GM18907 (cell line): ENCODE measurements at regions not wholly inside any gene's neighbourhood (a gene's known extent, or its start where the extent isn't known, plus 50 kb on each side); places are given as distances from the start of the nearest gene placed in this dataset.

Experiments used
- ATAC-seq: cut with Tn5 transposase; IDR thresholded peaks from one replicate; pipeline ENCODE4 v1.9.1; 2021; ENCODE audit warnings: mild to moderate bottlenecking, moderate library complexity; ENCODE audit not compliant: unreplicated experiment

DNA sequence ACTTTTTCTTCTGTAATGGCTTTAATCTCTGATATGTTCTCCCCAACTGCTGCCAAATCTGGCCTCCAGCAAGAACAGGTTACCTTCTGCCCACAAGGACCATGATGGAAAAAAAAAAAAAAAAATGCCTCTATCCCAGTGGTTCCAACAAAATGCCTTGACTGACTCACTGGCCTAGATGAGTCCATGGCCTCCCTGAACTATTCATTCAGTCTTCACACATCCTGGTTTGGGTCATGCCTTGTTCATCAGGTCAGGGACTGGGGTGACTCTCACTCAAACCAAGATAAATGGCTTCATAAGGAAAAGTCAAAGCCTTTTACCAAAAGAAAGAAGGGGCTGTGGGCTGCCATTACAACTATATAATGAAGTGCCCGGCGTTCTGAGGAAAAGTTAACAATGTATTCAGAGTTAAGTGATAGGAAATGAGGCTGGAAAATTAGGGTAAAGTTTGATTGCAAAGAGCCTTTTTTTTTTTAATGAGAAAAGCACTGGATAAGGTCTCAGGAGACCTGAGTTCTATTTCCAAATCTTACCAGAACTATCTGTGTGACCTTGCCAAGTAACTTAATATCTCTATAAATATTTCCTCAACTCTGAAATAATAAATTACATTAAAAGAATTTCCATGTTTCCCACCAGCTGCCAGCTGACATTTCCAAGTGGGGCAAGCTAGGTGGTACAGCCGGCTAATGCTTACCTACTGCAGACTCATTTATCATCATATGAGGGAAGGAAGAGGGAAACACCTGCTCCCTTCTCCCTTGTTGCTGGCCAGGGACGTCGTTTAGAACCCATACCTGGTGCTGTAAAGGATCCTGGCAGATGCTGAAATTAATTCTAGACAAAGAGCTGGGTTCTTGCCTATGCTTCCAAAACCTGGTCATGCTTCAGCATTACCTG, 380.0 kb upstream of the MARCKS start:
- ATAC-seq, result no peak

- ATAC-seq, result no peak
These were observed 376.5 kb upstream of the MARCKS start for GRCh38 chr6:113480616-113481015.

- no peak for ATAC-seq
These were observed 375.7 kb upstream of the MARCKS start for GRCh38 chr6:113481458-113481857.

- no peak for ATAC-seq
These were observed 375.2 kb upstream of the MARCKS start for GRCh38 chr6:113481910-113482309.

- ATAC-seq, result no peak
These were observed 374.4 kb upstream of the MARCKS start for GRCh38 chr6:113482771-113483170.

- no peak for ATAC-seq
These were observed 370.9 kb upstream of the MARCKS start for GRCh38 chr6:113486199-113486598.

DNA sequence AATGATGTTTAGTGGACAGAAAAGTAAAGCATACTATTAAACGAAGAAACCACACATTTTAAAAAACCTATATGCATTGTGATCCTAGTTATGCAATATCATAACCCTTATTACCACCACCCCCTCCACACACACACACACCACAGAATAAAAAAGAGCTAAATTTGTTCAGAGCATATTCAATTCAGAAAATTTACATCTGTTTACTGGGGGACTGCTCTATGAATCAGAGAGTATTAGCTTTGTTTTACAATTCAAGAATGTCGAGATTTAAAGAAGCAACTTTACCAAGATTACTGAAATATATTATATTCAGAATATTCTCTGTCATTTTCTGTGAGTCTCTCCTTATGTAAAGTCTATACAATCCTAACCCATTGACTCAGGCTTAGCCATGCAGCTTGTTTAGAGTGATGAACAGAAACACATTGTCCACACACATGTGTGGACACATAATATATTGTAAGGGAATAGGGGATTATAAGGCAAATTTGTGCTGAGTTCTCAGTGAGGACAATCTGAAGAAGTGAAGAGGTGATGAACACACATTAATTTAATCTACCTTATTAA, 369.6 kb upstream of the MARCKS start:
- no peak for ATAC-seq

DNA sequence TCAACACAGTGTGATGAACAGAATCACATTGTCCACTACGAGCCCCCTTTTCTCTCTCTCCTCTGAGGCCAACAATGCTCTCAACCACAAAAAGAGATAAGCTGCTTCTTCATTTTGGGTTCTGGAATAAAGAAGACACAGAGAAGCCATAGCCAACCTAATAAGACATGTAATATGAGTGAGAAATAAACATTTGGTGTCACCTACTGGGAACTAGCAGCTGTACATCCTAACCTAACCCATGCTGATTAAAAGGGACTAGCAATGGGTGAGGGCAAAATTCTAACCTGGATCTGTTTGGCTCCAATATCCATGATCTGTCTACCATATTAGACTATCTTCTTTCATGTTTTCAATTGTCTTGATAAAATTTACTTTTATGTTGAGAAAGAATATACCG, 369.1 kb upstream of the MARCKS start:
- no peak for ATAC-seq

DNA sequence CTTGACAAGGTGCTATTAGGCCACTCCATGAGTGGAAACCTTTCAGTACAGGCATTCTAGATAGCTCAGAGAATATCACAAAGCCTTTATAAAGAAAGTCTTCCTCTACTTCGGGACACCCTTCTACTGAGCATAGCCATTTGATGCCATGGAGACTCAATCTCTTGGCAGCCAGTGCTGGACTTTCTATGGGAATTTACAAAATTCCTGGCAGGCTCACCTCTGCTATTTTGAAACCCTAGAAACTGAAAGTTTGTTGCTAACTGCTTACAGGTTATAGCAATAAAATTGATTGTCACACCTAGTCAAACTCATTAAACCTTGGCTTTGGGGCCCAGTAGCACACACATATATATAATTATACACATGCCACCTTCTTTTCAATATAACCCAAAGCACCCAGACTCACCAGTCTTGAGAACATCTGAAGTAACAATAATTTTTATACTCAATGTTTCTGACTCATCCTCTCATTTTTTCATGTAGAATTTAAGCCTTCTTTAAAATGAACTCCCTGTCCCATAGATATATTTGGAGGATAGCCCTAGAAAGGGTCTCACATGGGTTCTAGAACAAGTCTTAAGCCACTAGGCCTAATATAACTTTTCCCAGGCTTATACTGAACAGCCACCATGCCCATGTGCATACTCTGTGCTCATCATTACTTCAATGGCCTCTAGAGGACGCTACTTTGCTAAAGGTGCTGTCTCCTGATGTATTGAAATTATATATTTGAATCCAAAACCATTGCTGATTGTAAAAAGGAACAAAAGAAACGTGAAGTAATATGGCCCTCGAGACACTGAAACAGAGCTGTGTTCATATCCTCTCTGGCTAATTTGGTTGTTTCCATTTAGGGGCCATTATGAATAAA, 368.1 kb upstream of the MARCKS start:
- ATAC-seq, result no peak

GRCh38 chr6:113489952-113490746, 367.0 kb upstream of the MARCKS start:
- no peak for ATAC-seq

DNA sequence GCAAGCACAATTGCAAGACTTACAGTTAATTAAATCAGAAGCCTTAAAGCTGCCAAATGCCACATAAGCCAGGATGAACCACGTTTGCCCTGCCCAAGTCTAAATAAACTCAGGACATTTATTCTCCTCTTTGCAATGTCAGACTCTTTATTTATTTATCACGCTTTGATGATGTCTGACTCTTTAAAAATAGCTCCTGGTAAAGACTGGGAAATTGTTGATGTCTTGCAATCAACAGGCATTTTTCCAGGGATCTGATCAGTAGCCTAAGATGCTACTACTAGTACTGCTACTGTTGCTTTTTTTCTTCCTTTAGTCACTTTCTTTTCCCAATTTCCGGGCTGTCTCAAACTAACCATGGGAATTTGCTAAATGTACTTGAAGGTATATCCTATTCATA, 365.8 kb upstream of the MARCKS start:
- no peak for ATAC-seq

- no peak for ATAC-seq
These were observed 363.2 kb upstream of the MARCKS start for GRCh38 chr6:113493991-113494390.

GRCh38 chr6:113495521-113495920, 361.6 kb upstream of the MARCKS start:
- no peak for ATAC-seq

- no peak for ATAC-seq
These were observed 361.0 kb upstream of the MARCKS start for GRCh38 chr6:113496166-113496565.

DNA sequence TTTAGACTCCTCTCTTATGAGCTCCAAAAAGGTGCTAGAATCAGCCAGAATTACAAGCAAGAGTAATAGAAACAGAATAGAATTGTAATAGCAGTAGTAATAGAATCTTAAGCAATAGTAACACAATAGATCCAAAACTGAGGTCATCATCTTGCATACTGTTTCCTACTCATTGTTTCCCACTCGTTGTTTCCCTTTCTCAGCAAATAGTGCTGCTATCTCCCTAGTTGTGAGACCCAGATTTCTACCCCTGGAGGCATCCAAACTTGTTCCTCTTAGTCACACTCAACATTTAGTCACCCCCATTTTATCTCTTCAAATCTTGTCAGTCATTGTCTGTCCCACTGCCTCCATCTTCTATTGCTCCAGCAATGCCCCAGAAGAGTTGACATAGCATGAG, 356.9 kb upstream of the MARCKS start:
- no peak for ATAC-seq

DNA sequence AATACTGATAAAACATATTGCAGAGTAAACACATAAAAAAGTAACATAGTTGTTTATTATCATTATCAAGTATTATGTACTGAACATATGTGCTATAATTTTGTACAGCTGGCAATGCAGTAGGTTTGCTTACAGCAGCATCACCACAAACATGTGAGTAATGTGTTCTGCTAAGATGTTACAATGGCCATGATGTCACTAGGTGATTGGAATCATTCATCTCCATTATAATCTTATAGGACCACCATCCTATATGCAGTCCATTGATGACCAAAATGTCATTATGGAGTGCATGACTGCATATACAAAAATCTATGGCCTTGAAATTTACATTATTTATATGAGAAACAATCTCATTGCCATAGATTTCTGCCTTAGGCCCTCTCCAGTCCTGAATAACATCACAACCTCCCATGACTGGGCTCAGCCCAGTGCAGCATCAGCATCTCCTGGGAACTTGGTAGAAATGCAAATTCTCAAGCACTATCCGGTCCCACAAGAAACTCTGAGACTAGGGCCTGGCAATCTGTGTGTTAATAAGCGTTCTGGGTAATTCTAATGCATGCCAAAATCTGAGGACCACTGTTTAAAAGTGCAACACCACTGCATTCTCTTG, 352.0 kb upstream of the MARCKS start:
- ATAC-seq, result no peak

DNA sequence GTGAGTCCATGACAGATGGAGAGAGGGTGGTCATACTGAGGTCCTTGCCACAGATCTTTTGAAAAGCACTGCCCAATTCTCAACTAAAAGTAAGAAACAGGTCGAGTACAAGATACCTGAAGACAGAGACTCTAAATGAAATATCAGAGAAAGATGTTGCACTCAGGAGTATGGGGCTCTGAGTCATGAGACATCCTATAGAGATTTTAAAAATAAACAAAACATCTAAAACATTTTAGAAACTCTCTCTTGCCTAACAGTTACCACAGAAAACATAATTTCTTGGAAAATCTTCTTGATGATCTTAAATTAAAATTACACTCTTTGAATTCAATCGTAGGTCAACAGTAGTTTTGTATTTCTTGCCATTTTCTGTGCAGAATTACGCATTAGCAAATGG, 348.9 kb upstream of the MARCKS start:
- no peak for ATAC-seq

DNA sequence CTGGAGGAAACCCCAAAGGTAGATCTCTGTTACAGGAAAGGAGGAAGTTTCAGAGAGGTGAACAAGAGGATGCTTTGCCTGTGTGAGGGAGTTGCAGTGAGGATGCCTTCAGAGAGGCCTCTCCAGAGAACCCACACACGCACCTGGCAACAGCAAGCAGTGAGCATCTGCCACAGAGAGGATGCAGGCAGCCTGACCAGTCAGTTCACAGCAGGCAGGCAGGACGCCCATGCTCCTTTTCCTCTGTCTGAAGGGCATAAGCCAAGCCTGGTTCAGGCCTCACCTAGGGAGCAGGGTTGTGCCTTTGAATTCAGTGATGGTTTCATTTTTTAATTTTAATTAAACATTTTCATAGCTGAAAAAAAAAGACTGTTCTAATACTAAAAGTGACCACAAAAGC, 346.0 kb upstream of the MARCKS start:
- ATAC-seq, result no peak

DNA sequence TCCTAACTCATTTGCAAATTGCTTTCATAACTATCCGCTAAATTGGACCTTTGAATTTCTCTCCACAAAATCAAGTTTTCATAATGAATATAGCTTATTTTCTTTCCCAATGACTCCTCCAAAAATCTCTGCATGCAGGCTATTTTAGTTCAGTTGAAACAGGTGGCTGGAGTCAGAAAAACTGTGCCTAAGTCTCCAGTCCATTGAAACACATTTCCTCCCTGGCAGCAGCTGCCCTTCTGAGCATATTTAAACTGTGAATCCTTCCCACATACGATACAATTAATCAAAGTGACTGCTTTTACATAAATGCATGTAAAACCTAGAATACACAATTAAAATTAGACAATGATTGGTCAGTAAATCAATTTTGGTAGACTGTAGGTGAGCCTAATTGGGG, 344.6 kb upstream of the MARCKS start:
- ATAC-seq, result no peak

- no peak for ATAC-seq
These were observed 344.1 kb upstream of the MARCKS start for GRCh38 chr6:113513086-113513485.
